DMS 273 treated with DMSO at 0.1 percent for 48 hours (cell line): ENCODE measurements at regions not wholly inside any gene's neighbourhood (a gene's known extent, or its start where the extent isn't known, plus 50 kb on each side); places are given as distances from the start of the nearest gene placed in this dataset.

Source experiments
- DNase-seq: peaks from one replicate; lab custom pipeline; 2025; lab: John Stamatoyannopoulos, UW

- no peak for DNase-seq
Observed at GRCh38 chrX:107502316-107502715, 52.9 kb downstream of the FRMPD3 start.

- DNase-seq = no peak
Observed at GRCh38 chrX:107504006-107504405, 54.6 kb downstream of the FRMPD3 start.

GRCh38 chrX:107505223-107505622 is 55.8 kb downstream of the FRMPD3 start:
- DNase-seq = no peak

- DNase-seq = no peak
Observed at GRCh38 chrX:107506596-107507031, 57.2 kb downstream of the FRMPD3 start.

GRCh38 chrX:107507093-107507743 is 57.8 kb downstream of the FRMPD3 start:
- DNase-seq = no peak

- DNase-seq = no peak
Observed at GRCh38 chrX:107507744-107508117, 58.3 kb downstream of the FRMPD3 start.

GRCh38 chrX:107508925-107509324 is 59.5 kb downstream of the FRMPD3 start:
- DNase-seq = no peak

GRCh38 chrX:107514944-107515343 is 65.5 kb downstream of the FRMPD3 start:
- no peak for DNase-seq

GRCh38 chrX:107521877-107522586 is 72.6 kb downstream of the FRMPD3 start:
- DNase-seq = no peak

GRCh38 chrX:107522901-107523300 is 73.4 kb downstream of the FRMPD3 start:
- no peak for DNase-seq

- DNase-seq = no peak
Observed at GRCh38 chrX:107526141-107526540, 76.7 kb downstream of the FRMPD3 start.

- no peak for DNase-seq
Observed at GRCh38 chrX:107530141-107530540, 80.7 kb downstream of the FRMPD3 start.

- no peak for DNase-seq
Observed at GRCh38 chrX:107537815-107538214, 88.4 kb downstream of the FRMPD3 start.

- no peak for DNase-seq
Observed at GRCh38 chrX:107541244-107541643, 87.1 kb upstream of the PRPS1 start.

GRCh38 chrX:107542040-107542439 is 86.3 kb upstream of the PRPS1 start:
- DNase-seq = no peak

- no peak for DNase-seq
Observed at GRCh38 chrX:107542500-107542899, 85.8 kb upstream of the PRPS1 start.

GRCh38 chrX:107547621-107548020 is 80.7 kb upstream of the PRPS1 start:
- no peak for DNase-seq

GRCh38 chrX:107548775-107549174 is 79.5 kb upstream of the PRPS1 start:
- DNase-seq = no peak

- no peak for DNase-seq
Observed at GRCh38 chrX:107549504-107549903, 78.8 kb upstream of the PRPS1 start.

- DNase-seq = no peak
Observed at GRCh38 chrX:107551546-107551945, 76.8 kb upstream of the PRPS1 start.

GRCh38 chrX:107552930-107553329 is 75.4 kb upstream of the PRPS1 start:
- no peak for DNase-seq

- DNase-seq = no peak
Observed at GRCh38 chrX:107556967-107557366, 71.3 kb upstream of the PRPS1 start.

- DNase-seq = no peak
Observed at GRCh38 chrX:107559506-107559905, 68.8 kb upstream of the PRPS1 start.

GRCh38 chrX:107560041-107560440 is 68.3 kb upstream of the PRPS1 start:
- DNase-seq = no peak
